Adipocyte (in vitro differentiated cells): ENCODE measurements at regions not wholly inside any gene's neighbourhood (a gene's known extent, or its start where the extent isn't known, plus 50 kb on each side); places are given as distances from the start of the nearest gene placed in this dataset.

ENCODE experiments used
- DNase-seq: peaks from one replicate; pipeline ENCODE4 v3.0.0-alpha.2; 2015; ENCODE audit warnings: low read depth
- H3K27me3 ChIP-seq: replicated peaks from 2 replicates; pipeline ENCODE4 v1.7.0; 2013; ENCODE audit warnings: mild to moderate bottlenecking, low read length, moderate library complexity; ENCODE audit not compliant: control insufficient read depth, insufficient read depth
- H3K36me3 ChIP-seq: 2 replicates; pipeline ENCODE4 v1.7.0; 2013; ENCODE audit warnings: low read length, mild to moderate bottlenecking, moderate library complexity; ENCODE audit not compliant: control insufficient read depth, insufficient read depth, severe bottlenecking
- H3K4me1 ChIP-seq: 2 replicates; pipeline ENCODE4 v1.7.0; 2013; ENCODE audit warnings: mild to moderate bottlenecking, low read length, moderate library complexity; ENCODE audit not compliant: control insufficient read depth, insufficient read depth
- H3K4me3 ChIP-seq: 2 replicates; pipeline ENCODE4 v1.7.0; 2013; ENCODE audit warnings: mild to moderate bottlenecking, low read length, moderate library complexity
- H3K9ac ChIP-seq: 2 replicates; pipeline ENCODE4 v1.7.0; 2013; ENCODE audit warnings: mild to moderate bottlenecking, low read length, moderate library complexity
- H3K9me3 ChIP-seq: 2 replicates; pipeline ENCODE4 v1.7.0; 2013; ENCODE audit warnings: mild to moderate bottlenecking, low read length, moderate library complexity; ENCODE audit not compliant: control insufficient read depth

DNA sequence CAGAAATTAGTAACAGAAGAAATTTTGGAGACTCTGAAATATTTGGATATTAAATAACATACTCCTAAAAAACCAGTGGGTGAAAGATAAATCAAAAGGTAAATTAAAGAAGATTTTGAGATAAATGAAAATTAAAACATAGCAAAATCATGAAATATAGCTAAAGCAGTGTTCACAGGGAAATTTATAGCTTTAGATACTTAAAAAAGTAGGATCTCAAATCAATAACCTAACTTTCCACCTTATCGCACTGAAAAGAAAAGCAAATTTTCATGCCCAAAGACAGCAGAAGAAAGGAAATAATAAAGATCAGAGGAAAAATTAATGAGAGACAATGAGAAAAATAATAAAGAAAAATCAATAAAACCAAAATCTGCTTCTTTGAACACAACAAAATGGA is 135.1 kb upstream of the KLF7 start:
- H3K27me3 ChIP-seq, result no peaks in the 10 kb centered on the region

DNA sequence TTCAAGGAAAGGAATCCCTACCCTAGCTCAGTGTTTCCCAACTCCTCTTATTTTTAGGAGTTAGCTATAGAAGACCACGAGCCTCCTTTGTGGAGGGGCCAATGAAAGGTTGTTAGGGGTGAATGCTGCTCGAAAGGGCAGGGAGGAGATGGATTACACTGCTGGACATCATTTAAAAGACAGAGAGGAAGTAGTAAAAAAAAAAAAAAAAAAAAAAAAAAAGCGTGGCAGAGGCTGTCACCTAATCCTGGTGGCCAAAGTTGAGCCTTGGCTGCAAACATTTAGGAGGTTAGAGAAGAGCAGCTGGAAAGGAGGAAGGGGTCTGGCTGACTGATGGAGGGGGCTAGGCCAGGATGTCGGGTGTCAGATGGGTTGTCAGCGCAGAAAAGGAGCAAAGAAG is 139.0 kb upstream of the KLF7 start:
- Histone ChIP-seq H3K4me1 (no peaks in the 10 kb centered on the region), H3K9ac (no peak overlapping the region), H3K36me3 (no peaks in the 10 kb centered on the region), H3K9me3 (peaks cover 11% of the 10 kb centered on the region), H3K4me3 (no peak overlapping the region), H3K27me3 (no peaks in the 10 kb centered on the region)
- DNase-seq, result no peak

More for the DNA sequence above, 135.1 kb upstream of the KLF7 start:
- Histone ChIP-seq H3K4me1 (no peaks in the 10 kb centered on the region), H3K9ac (no peak overlapping the region), H3K9me3 (peaks cover 11% of the 10 kb centered on the region), H3K36me3 (no peaks in the 10 kb centered on the region), H3K4me3 (no peak overlapping the region)
- no peak for DNase-seq

DNA sequence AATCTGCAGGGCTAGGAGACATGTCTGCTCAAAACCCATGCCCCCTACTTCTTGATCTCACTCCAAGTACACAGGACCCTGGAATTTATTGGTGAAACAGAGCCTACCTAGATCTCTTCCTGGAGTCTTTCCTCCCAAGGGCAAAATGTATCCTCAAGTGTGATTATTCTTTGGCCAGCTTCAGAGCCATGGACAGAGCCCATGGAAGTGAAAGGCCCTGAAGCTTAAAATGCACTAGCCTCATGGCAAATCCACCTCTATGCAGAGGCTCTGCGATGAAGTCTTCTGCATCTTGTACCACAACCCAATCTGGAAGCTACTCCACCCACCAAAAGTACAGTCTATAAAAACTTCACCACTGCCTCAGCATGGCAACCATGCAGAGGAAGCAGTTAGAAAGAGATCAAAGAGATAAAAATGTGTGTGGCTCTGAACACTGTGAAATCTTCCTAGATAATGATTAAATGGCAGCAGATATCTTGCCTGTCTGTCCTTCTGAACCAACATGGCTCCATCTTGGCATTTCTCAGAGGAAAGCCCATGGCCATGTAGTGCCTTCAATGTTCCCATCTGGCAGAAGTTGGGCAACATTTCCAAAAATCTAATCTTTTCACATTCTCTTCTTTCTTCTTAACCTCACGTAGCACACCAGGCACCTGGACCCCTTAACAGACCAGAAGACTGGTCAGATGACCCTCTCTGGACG is 142.9 kb upstream of the KLF7 start:
- Histone ChIP-seq H3K9me3 (no peaks in the 10 kb centered on the region), H3K36me3 (no peaks in the 10 kb centered on the region), H3K4me1 (peaks cover 34% of the 10 kb centered on the region), H3K27me3 (no peaks in the 10 kb centered on the region), H3K4me3 (no peak overlapping the region), H3K9ac (no peak overlapping the region)
- DNase-seq, result no peak

DNA sequence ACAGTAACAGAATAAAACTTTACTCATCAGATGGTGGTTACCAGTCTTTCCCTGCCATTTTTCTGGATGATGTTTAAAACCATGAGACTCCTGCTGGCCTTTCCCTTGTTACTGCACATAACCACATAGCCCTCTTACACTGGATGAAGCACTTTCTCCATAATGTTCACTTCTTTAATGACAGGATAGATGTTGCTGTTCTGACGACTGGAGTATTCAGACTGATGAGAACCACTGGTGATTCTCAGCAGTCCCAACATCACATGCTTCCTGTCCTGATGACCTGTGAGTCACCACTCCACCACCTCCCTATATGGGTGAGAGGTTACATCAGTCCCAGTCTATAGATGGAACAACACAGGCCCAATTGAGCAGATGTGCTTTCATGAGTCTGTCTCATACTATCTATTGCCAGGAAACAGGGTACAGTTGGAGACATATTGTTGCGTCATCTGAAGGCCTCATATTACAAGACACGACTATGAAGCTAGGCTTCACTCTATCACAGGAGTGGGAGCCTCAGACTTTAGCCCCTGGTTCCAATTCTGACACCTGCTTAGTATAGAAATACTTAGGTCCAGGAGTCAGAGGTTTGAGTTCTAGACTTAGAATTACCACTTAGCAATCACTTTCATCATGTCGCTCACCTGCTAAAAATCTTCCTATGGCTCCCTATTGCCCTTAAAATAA is 145.7 kb upstream of the KLF7 start:
- Histone ChIP-seq H3K9ac (peak overlapping the region; percentile 64), H3K27me3 (no peaks in the 10 kb centered on the region), H3K36me3 (no peaks in the 10 kb centered on the region), H3K4me3 (peak overlapping the region; percentile 12), H3K9me3 (no peaks in the 10 kb centered on the region), H3K4me1 (peaks cover 34% of the 10 kb centered on the region)
- peak; percentile 75 for DNase-seq

DNA sequence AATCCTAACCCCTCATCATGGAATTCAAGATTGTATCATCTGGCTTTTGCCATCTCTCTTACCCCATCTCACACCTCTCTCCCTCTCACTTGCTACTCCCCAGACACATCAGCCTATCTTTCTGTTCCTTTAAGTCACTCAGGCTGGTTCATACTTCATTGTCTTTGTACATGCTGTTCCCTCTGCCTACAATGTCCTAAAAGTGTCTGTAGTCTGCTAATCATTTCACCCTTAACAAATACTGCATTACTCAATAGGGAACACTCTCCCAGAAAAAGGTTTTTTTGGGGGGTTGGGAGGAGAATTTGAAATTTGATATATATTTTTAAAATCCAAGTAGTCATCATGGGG is 146.2 kb upstream of the KLF7 start:
- no peak for DNase-seq
- Histone ChIP-seq H3K27me3 (no peaks in the 10 kb centered on the region), H3K9me3 (no peaks in the 10 kb centered on the region), H3K4me3 (no peak overlapping the region), H3K9ac (peak overlapping the region; percentile 31), H3K4me1 (peaks cover 37% of the 10 kb centered on the region), H3K36me3 (no peaks in the 10 kb centered on the region)

DNA sequence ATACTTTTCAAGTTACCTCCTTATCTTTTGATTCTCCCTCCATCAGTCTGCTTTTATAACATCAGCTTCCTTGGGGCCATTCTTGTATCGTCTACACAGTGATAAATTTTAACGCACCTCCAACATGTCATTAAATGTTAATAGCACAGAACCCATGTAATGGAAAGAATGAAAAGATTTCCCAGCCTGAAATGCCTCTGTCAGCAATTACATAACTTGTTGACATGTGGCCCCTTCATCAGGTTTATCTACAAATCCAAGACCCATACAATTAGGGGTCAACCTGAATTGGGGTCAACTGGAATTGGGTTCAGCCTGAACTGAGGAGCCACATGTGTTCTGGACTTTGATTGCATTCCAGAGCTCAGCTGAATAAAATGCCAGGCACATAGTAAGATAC is 148.2 kb upstream of the KLF7 start:
- Histone ChIP-seq H3K9me3 (no peaks in the 10 kb centered on the region), H3K36me3 (no peaks in the 10 kb centered on the region), H3K9ac (no peak overlapping the region), H3K4me3 (no peak overlapping the region), H3K4me1 (peaks cover 52% of the 10 kb centered on the region), H3K27me3 (no peaks in the 10 kb centered on the region)
- no peak for DNase-seq

DNA sequence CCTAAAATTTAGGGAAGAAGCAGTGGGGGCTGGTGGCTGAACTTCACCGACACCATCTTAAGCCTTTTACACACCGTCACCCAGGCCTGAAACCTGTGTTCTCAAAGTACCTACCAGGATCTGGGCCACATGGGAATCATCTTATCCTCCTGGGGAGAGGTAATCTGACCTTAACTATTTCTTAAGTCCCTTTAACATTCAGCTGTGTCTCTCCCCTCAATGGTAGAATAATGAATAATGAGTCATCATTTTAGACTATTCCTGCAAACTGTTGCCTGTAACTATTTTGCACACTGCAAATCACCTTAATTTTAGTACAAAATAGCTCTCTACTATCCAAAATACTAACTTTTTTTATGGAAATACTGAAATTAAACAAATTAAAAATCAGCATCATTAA is 149.4 kb upstream of the KLF7 start:
- Histone ChIP-seq H3K27me3 (no peaks in the 10 kb centered on the region), H3K36me3 (no peaks in the 10 kb centered on the region)

DNA sequence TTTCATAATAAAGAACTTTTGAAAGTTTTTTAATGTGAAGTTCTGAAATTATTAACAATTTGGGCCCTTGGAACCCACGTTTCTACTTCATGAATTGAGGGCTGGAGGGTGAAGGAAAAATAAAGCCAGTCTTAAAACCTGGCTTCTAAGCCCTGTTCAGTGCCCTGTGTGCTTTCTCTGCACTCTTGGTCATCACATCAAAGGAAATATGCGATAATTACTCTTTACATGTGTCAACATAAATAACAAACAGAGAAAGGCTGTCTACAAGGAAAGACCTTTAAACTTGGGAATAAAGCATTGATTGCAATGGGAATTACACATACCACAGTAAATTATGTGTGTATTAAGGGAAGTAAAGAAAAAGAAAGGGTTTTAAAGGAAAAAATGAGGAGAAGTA is 150.7 kb upstream of the KLF7 start:
- H3K27me3 ChIP-seq, result no peaks in the 10 kb centered on the region
- no peak overlapping the region for H3K9ac ChIP-seq
- peaks cover 38% of the 10 kb centered on the region for H3K4me1 ChIP-seq
- H3K4me3 ChIP-seq, result no peak overlapping the region
- no peak for DNase-seq
- H3K9me3 ChIP-seq, result no peaks in the 10 kb centered on the region
- no peaks in the 10 kb centered on the region for H3K36me3 ChIP-seq

More for the DNA sequence above, 149.4 kb upstream of the KLF7 start:
- Histone ChIP-seq H3K4me1 (peaks cover 52% of the 10 kb centered on the region), H3K9me3 (no peaks in the 10 kb centered on the region), H3K4me3 (no peak overlapping the region), H3K9ac (no peak overlapping the region)
- peak; percentile 4 for DNase-seq

DNA sequence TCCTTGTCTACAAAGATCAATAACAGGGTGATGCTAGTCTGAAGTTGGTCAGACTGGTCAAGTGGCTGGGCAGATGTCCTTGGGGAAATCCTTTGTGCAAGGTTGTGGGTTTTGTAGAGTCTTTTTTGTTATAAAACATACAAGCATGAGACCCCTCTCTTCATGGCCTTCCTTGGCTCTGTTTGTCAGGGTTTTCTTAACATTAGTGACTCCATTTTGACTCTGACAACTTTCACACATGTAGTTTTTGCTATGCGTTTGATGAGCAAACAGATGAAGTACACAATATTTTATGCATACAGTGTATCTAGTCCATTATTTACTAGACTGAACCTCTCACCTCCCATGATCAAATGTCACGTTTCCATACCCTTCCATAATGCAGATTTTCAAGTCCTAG is 151.2 kb upstream of the KLF7 start:
- Histone ChIP-seq H3K27me3 (no peaks in the 10 kb centered on the region), H3K4me1 (peaks cover 34% of the 10 kb centered on the region)
- DNase-seq, result no peak

DNA sequence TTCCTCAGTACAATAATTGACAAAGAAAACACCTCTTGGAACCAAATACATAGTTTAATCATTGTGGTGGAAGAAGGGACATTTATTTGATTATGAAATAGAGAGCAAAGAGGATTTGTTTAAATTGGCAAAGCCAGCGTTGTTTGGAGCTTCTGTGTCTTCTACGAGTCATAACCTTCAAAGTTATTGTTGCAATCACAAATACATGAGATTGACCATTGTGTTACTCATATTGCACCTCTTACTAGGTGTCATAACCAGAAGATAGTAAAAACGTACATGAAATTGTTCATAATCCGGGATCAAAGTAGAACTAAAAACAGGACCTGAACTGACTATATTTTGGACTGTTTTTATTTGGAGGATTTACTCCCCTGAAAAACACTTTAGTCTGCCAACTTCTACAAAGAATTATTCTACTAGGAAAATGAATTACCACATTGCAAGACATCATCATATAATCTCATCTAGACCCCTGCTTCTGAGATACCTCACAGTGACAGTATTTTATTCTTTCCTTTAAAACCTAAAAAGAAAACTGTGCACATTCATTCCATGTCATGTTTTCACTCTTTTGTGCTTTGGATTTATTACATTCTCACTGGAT is 151.7 kb upstream of the KLF7 start:
- H3K9ac ChIP-seq, result no peak overlapping the region
- no peaks in the 10 kb centered on the region for H3K36me3 ChIP-seq
- no peaks in the 10 kb centered on the region for H3K9me3 ChIP-seq
- DNase-seq, result peak; percentile 67
- H3K4me1 ChIP-seq, result peaks cover 29% of the 10 kb centered on the region
- no peak overlapping the region for H3K4me3 ChIP-seq
- no peaks in the 10 kb centered on the region for H3K27me3 ChIP-seq

More for the DNA sequence above, 151.2 kb upstream of the KLF7 start:
- H3K36me3 ChIP-seq, result no peaks in the 10 kb centered on the region
- H3K4me3 ChIP-seq, result no peak overlapping the region
- H3K9ac ChIP-seq, result no peak overlapping the region
- no peaks in the 10 kb centered on the region for H3K9me3 ChIP-seq

DNA sequence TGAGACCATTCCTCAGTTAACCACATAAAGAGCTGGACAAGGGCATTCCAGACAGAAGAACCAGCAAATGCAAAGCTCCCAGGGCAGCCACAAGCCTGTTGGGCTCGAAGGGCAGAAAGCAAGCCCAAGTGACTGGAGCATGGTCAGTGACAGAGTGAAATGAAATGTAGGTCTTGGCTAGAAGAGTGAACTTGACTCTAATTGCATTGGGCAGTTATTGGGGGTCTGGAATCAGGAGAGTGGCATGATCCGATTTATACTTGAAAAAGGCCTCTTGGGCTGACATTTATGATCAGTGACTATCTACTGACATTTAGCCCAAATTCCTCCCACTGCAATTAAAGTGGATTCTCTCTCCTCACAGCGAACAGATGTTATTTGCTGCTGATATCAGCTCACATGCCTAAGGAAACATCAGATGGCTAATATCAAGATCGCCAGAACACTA is 152.5 kb upstream of the KLF7 start:
- H3K4me3 ChIP-seq, result no peak overlapping the region
- H3K4me1 ChIP-seq, result peaks cover 21% of the 10 kb centered on the region
- no peaks in the 10 kb centered on the region for H3K9me3 ChIP-seq
- no peaks in the 10 kb centered on the region for H3K36me3 ChIP-seq
- no peaks in the 10 kb centered on the region for H3K27me3 ChIP-seq
- DNase-seq, result no peak
- H3K9ac ChIP-seq, result no peak overlapping the region
